AG04449 (cell line): ENCODE measurements at regions not wholly inside any gene's neighbourhood (a gene's known extent, or its start where the extent isn't known, plus 50 kb on each side); places are given as distances from the start of the nearest gene placed in this dataset.
"Not testable (repeated sequence)": the region's sequence is repeated elsewhere in the genome, so short reads cannot be mapped to it uniquely, and the experiment has no call there.

Experiments
- CTCF ChIA-PET: fragments of 350-600 bp; formaldehyde crosslinking; extraction: SDS; loops from one replicate; lab custom pipeline; 2021; ENCODE audit warnings: antibody characterized with exemption; lab: Yijun Ruan, JAX
- POLR2A ChIA-PET: fragments of 400-600, 350-600 bp; formaldehyde crosslinking; extraction: SDS; loops from one replicate; lab custom pipeline; 2020; ENCODE audit warnings: antibody characterized with exemption, inconsistent platforms; lab: Yijun Ruan, JAX
- DNase-seq: peaks from one replicate; pipeline ENCODE4 v3.0.0-alpha.2; 2010; ENCODE audit warnings: low read depth, low spot score
- H3K4me3 ChIP-seq: 2 replicates; pipeline ENCODE4 v1.5.1; 2011; ENCODE audit warnings: low read depth, mild to moderate bottlenecking, control low read depth, low read length
- CTCF ChIP-seq: IDR thresholded peaks from one replicate; pipeline ENCODE4 v1.5.1; 2011; ENCODE audit warnings: mild to moderate bottlenecking, moderate library complexity, low read length, control low read depth, inconsistent platforms; ENCODE audit not compliant: insufficient read depth; ENCODE audit errors: missing control alignments

GRCh38 chr12:74660442-74660841, 122.8 kb downstream of the ATXN7L3B start:
- ChIA-PET POLR2A (no interaction called here), CTCF (interaction anchor here (1.2 kb wide), 1 partner anchor 29 kb away, joined by 3 read pairs; no protein-coding TSS in a partner anchor)
- TF ChIP-seq CTCF = no peak

GRCh38 chr12:74663958-74664357, 126.3 kb downstream of the ATXN7L3B start:
- TF ChIP-seq CTCF = no peak
- H3K4me3 ChIP-seq = no peak overlapping the region
- CTCF ChIA-PET = interaction anchor here (2.2 kb wide), 1 partner anchor 23 kb away, joined by 4 read pairs; no protein-coding TSS in a partner anchor
- DNase-seq = no peak
- POLR2A ChIA-PET = no interaction called here

More at GRCh38 chr12:74660442-74660841, 122.8 kb downstream of the ATXN7L3B start:
- no peak overlapping the region for H3K4me3 ChIP-seq
- no peak for DNase-seq

- no peak for DNase-seq
- CTCF ChIA-PET = interaction anchor here (1.2 to 2.2 kb wide), 2 partner anchors 21 to 23 kb away, joined by 3 to 4 read pairs; no protein-coding TSS in a partner anchor
- POLR2A ChIA-PET = no interaction called here
- no peak overlapping the region for H3K4me3 ChIP-seq
- no peak for TF ChIP-seq CTCF
Measured at GRCh38 chr12:74665690-74666089, 128.1 kb downstream of the ATXN7L3B start.

- POLR2A ChIA-PET = no interaction called here
- H3K4me3 ChIP-seq = no peak overlapping the region
- DNase-seq = no peak
- CTCF ChIA-PET = no interaction called here
- no peak for TF ChIP-seq CTCF
Measured at GRCh38 chr12:74671421-74671820, 133.8 kb downstream of the ATXN7L3B start.

GRCh38 chr12:74676955-74677354, 139.3 kb downstream of the ATXN7L3B start:
- DNase-seq, H3K4me3 ChIP-seq, CTCF ChIA-PET, POLR2A ChIA-PET: not testable (repeated sequence)

GRCh38 chr12:74685385-74685784, 147.8 kb downstream of the ATXN7L3B start:
- no peak for DNase-seq
- CTCF ChIA-PET = interaction anchor here (1.0 to 1.4 kb wide), 2 partner anchors 604 to 819 kb away, joined by 3 read pairs; no protein-coding TSS in a partner anchor
- H3K4me3 ChIP-seq = no peak overlapping the region
- POLR2A ChIA-PET = no interaction called here
- no peak for TF ChIP-seq CTCF
